ELF-1 (cell line): ENCODE measurements at regions not wholly inside any gene's neighbourhood (a gene's known extent, or its start where the extent isn't known, plus 50 kb on each side); places are given as distances from the start of the nearest gene placed in this dataset.

ENCODE experiments used
- DNase-seq: peaks from one replicate; pipeline ENCODE4 v3.0.0-alpha.2; 2016; ENCODE audit warnings: low read depth, low spot score

GRCh38 chr6:113331021-113331420 is 526.1 kb upstream of the MARCKS start:
- no peak for DNase-seq

DNA sequence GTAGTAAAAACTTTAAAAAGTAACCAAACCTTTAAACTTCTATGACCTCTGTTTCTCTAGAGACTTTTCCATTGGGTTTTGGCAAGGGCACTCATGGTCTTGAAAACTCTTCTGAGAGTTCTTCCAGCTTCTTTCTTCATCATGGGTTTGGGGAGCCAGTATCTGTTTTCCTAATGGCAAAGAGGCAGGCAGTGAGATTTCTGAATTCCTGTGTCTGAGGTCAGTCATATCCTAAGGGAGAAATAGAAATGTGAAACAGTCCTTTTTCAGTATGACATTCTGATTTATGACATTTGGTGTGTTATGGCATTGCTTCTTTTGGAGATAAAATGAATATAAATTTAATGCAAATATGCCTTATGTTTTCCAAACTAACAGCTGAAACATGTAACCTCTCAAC is 518.5 kb upstream of the MARCKS start:
- no peak for DNase-seq

DNA sequence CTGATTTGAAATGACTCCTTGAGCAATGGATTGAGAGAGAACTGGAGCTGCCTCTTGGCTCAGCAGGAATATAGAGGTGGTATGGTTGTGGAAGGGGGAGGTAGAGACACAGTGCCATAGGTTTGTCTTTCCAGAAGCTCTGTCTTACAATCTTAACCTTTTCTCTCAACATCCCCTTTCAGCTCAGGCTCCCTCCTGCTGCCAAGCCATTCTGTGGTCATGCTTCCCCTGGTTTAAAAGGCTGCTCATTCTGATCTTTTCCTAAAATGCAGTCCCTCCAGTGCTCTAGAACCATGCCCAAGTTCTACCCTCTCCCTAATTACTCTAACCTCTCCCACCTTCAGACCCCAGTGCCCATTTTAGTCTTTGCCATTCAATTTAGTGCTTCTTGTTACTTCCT is 517.9 kb upstream of the MARCKS start:
- no peak for DNase-seq

DNA sequence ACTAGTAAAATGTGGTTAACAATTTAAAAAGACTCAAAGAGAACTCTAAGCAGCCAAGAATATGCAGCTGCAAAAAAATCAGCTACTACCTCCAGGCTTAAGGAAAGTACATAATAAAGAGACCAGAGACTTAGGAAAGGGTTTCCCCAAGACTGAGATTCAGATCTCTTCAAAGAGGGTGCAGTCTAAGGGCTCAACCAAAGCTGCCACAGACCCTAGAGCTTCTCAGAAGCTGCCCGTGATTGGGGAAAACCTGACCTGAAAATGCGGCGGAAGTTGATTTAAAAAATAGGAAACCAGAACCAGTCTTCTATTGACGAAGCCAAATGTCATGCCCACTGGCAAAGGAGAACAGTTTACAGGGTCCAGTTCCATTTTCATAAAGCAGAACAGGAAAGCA is 516.8 kb upstream of the MARCKS start:
- DNase-seq, result no peak

DNA sequence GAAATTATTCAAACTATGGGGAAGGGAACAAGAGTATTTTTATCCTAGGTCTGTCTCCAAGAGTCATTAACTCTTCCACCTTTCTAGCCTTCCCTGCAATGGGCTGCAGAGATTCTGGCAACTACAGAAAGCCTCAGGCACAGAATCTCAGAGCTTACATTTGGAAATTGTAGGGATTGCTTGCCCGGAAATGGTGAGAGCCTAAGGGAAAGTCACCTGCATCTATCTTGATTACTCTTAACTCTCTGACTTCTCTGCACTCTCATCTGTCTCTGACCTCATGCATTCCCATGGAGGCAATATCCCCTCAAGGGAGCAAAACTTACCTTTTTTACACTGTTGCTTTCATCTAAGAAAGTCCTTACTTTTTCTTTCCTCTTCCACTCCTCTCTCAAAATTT is 513.2 kb upstream of the MARCKS start:
- DNase-seq, result peak; percentile 41

DNA sequence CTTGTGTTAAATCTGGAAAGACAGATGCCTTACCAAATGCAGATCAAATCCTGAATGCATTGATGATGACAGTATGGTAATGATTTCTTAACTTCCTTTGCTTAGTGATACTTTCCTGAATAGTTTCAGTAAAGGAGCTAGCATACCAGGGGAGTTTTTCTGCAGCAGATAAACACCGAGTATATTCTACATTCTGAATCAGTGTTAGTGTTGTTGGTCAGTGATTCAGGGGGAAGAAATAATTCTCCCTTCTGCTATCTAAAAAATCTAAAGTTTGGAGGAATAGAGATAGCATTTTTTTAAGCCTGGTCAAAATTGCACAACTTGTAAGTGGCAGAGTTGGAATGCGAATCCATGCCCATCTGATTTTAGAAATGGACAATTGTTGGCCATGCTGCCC is 512.2 kb upstream of the MARCKS start:
- DNase-seq, result no peak

DNA sequence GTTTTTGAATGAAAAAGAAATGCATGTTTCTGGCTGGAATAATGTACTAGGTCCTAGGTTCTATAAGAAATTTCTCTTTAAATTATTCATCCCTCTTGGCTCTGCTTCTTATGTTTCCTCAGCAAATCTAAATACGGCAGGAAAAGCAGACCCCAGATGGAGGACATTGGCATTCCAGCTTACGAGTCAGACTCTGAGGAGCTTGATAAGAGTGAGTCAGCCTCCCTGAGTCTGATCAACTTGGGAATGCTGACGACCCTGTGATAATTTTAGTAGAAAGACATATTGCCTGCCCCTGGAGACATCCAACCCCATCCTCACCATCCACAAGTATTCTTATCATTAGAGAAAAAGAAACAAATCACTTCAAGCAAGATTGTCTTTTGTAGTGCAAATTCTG is 509.7 kb upstream of the MARCKS start:
- no peak for DNase-seq

- no peak for DNase-seq
Observed at GRCh38 chr6:113350461-113350860, 506.7 kb upstream of the MARCKS start.

DNA sequence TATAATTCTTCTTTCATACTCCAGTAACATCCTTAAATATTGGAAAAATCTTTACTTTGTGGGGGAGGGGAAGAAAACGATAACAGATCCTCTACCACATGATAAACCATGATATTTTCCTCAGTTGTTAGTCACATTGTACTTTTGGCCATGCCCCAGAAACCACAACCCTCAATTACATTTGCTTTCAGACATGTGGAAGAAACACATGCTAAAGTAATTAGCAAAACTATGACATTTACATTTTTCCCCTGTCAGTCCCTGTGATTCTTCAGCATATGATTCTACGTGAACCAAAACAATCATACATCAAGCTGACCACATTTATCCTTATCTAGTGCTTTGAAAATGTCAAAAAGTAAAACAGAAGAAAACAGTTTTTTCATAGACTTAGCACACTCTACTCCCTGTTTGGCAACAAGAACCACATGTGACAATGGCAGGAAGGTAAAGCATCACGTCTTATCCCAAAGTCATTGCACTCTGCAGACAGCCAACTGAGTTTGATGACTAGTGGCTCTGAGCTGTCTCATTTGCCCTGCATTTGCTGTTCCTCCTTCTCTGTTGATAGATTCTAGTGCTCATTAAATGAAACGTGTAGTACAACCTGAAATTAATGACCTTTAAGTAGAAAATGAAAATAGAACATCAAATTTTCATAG is 505.8 kb upstream of the MARCKS start:
- no peak for DNase-seq

- DNase-seq, result no peak
Observed at GRCh38 chr6:113352029-113352801, 504.9 kb upstream of the MARCKS start.

DNA sequence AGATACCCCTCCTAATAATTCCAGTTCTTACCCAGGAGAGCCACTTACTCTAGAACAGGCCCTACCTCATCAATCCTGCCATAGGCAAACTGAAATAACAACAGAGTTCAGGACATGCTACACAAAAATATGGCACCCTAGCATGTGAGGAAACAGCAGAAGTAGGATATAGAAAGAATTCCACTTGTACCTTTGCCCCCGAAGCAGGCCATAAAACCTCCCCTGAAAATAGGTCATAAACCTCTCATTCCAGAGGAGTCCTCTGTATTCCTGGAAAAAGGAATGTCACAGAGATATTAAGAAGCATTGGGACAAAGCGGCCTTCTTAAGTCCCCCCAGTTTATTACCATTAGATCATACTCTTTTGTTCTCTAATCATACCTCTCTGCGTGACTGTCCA is 504.3 kb upstream of the MARCKS start:
- DNase-seq, result no peak

DNA sequence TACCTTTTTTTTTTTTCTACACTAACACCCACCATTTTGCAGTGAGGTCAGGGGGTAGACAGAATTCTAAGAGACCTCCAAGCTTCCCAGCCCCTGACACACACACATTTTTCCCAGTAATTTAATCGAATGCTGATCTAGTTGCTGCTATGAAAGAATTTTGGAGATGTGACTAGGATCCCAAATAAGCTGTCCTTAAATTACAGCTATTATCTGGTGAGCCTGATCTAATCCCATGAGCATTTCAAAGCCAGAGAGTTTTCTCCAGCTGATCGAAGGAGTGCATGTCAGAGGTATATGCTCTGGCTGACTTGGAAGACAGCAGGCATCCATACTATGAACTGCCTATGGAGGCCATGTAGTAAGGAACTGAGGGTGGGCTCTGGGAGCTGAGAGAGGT is 503.8 kb upstream of the MARCKS start:
- DNase-seq, result no peak

- no peak for DNase-seq
Observed at GRCh38 chr6:113354204-113354895, 502.8 kb upstream of the MARCKS start.

DNA sequence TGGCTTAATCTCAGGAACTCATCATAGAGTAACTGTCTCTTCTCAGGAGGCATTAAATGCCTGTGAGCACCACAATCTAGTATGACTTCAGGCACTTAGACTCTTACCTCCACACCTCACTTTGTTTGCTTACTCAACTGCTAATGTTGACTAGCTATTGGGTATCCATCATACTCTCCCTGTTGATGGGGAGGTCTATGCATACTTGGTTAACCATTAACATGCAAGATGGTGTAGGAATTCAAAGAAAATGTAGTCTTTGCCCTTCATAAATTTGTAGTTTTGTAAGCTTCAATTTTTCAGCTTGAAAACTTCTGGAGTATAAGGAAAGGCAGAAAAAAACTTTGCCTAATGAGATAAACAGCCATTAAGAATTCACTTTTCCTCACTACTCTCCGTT is 501.0 kb upstream of the MARCKS start:
- no peak for DNase-seq

DNA sequence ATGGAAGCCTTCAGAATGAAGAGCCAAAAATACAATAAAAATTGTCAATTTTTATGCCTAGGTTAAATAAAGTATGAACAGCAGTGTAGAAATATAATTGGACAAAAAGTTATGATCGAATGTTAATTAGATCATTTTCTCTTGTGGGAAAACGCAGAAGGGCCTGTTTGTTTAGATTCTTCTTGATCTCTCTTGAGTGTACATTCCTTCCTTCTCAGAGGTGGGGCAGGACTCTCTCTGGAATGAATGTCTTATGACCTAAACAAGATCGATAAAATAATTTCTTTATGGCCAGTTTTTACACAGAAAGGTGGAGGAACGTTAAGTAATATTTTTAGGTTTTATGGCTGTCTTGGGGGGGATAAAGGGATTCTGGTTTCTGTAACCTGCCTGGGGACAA is 500.1 kb upstream of the MARCKS start:
- no peak for DNase-seq

DNA sequence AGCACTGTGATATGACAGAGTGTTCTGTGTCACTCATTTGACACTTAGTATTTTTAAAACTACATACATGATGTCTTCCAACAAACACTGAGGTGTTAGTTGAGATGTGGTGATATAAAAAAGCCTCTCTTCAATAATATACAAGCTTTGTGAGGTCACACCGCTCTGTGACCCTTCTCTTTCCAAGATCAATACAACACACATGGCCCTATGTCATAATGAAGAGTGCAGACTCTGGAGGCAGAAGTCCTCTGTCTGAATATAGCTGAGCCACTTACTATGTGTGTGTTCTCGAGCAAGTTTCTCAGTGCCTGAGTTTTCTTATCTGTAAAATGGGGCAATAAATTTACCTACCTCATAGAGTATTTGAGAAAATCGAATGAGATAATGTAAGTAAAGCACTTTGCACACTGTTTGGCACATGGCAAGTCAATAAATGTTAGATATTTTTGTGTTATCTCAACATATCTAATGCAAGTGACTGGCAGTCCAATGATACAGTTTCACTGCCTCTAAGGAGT is 499.0 kb upstream of the MARCKS start:
- no peak for DNase-seq

- DNase-seq, result no peak
Observed at GRCh38 chr6:113359155-113360140, 497.7 kb upstream of the MARCKS start.

- no peak for DNase-seq
Observed at GRCh38 chr6:113361014-113361645, 496.0 kb upstream of the MARCKS start.

- DNase-seq, result no peak
Observed at GRCh38 chr6:113362301-113363047, 494.7 kb upstream of the MARCKS start.
